HG03571 (cell line): ENCODE measurements at regions not wholly inside any gene's neighbourhood (a gene's known extent, or its start where the extent isn't known, plus 50 kb on each side); places are given as distances from the start of the nearest gene placed in this dataset.

Experiments
- ATAC-seq: cut with Tn5 transposase; IDR thresholded peaks from one replicate; pipeline ENCODE4 v1.9.1; 2021; ENCODE audit not compliant: unreplicated experiment

GRCh38 chr11:11081288-11081687, 223.4 kb upstream of the ZBED5 start:
- no peak for ATAC-seq

GRCh38 chr11:11078344-11079086, 220.7 kb upstream of the ZBED5 start:
- no peak for ATAC-seq

- no peak for ATAC-seq
Measured at GRCh38 chr11:11077898-11078297, 220.0 kb upstream of the ZBED5 start.

- ATAC-seq, result no peak
Measured at GRCh38 chr11:11076879-11077278, 219.0 kb upstream of the ZBED5 start.

DNA sequence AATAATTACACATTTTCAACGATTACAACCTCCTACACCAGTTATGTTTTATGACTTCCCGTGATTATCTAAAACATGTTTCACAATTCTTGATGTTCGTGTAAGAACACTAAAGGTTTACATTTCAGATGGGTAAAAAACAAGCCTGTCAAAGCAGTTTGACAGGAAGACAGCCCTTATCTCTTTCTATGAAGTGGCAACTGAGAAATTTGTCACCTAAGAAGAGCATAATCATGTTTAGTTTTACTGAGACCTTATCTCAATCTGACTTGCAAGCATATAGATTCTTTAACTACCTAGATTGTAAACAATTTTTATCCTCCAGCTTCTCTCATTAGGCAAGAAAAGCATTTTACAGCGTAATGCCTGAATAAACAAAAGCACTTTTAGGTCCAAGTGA, 218.4 kb upstream of the ZBED5 start:
- no peak for ATAC-seq

DNA sequence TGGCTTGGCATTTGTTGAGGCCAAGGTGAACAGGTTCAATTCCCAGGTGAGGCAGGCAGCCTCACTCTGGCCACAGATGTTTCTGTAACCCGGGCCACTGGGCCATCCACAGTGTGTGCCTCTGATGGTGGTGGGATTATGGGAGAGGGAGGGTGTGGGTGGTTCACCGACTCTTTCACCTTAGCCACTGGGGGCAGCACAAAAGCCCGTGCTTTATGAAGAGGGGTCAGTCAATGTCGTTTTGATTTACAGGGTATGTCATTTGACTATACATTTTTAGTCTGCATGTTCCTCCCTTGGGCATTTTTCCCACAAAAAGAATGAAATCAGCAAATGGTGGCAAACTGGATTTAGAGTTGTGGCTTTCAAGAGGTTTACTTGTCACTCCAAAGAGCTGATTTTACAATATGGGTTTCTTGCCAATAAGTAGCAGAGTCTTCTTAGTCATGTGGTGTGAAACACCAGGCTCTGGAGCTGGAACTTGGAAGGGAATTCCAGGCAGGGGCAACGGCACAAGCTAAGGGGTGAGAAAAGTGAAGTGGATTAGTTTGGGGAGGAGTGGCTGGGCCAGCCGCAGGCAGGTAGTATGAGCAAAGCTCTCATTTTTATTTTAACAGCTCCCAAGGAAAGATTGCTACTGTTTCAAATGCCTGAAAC, 217.8 kb upstream of the ZBED5 start:
- no peak for ATAC-seq

DNA sequence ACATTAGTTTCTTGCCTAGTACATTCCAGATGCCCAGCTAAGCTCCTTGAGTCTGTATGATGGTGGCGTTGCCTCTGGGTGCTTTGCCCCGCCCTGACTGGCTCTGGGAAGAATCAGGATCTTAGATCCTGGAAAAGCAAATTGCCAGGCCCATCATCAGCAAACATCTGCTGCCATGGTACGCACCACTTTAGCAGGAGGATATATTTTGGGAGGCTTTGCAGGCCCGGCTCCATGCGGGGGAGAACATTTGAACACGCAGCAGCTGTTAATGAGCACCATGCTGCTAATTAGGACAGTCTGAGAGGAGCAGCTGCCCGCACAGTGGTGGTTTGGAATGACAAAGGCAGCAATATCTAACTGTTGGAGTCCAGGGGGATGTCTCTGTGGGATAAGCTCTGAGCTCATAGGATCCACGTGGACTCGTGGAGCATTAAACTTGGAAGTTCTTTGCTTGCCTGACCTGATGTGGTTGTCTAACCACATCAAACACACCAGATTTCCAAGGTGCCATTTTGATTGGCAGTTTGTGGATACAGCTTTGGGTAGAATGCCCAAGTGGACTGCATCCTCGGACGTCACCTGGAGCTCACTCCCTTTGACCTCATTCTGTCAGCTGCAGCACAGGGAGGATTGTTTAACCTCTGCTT, 217.0 kb upstream of the ZBED5 start:
- no peak for ATAC-seq

DNA sequence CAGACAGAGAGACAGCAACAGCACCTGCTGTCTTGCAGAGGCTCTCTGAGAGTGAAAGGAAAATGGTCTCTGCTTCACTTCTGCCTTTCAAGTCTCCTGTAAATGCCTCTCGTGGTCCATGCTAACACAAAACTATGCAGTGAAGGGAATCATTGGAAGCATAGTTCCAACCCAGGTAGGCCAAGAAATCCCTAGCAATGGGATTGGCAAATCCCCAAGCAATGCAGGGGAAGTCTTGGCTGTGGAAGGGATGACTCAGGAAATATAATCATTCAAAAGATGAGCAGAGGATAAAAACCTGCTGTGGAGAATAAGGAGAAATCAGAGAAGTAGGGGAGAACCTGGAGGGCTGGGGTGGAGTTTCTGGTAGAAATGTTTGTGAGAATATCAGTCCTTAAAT, 216.1 kb upstream of the ZBED5 start:
- no peak for ATAC-seq

DNA sequence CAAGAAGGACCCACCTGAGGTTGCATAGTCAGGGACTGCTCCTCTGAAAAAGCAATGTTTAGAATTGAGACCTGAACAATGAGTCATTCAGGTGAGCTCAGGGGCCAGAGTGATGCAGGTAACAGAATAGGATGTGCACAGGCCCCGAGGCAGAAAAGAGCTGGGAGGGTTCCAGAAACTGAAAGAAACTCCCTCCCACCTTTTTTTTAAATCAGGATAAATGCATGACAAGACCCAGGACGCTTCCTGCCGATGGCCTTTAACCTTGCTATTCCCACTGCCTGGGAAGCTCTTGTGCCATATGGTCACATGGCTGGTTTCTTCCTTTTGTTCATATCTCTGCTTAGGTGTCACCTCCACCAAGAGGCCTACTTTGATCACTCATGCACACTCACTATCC, 214.2 kb upstream of the ZBED5 start:
- ATAC-seq, result no peak

DNA sequence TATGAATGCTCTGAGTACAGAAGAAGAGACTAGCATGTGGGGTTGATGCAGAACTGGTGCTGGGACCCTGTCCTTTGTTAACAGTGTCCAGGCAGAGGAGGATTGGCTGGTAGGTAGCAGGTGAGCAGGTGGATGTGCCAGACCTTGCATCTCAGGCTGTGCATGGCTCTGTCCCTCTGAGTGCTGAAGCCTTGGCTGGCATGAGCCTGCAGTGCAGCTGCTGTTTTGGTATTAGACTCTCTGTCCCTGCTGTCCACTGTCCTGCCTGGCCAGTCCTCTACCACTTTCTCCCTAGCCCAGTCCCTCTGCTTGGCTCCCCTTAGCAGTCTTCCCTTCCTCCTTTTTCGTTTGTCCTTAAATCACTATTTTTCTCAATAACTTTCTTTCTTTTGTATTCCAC, 213.6 kb upstream of the ZBED5 start:
- no peak for ATAC-seq

DNA sequence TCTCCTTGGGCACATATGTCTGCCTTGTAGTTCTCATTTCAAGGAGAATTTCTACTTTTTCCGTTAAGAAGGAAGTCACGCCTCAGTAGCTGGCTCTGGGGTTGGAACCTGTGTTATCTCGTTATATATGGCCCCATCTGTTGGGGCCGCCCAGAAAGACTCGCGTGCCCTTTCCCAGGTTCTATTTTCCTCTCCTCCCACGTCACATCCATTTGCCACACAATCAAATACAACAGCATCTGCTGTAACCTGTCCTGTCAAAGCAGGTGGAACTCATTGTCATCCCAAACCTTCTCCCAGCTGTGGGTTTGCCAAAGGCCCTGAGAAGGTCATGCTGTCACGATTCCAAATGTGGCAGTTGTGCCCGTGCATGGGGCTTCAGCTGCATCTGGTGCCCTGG, 213.1 kb upstream of the ZBED5 start:
- no peak for ATAC-seq

- ATAC-seq, result no peak
Measured at GRCh38 chr11:11069841-11070835, 212.3 kb upstream of the ZBED5 start.

DNA sequence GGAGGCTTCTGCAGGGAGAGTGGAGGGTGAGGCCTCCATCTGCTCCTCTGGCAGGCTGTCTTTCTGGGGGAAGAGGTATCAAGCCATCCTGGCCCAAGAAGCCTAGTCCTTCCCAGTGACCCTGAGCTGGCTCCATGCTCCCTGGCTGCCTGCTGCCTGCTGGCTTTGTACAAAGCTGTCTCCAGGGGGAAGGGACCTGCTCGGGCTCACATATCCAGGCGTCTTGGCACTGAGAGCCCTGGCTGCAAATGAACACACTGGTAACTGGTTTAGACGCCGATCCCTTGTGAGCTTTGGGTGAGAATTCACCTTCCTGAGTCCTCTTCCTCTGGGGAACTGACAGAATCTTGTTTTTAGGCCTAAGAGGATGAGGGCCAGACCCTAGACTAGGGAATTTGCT, 210.3 kb upstream of the ZBED5 start:
- no peak for ATAC-seq

DNA sequence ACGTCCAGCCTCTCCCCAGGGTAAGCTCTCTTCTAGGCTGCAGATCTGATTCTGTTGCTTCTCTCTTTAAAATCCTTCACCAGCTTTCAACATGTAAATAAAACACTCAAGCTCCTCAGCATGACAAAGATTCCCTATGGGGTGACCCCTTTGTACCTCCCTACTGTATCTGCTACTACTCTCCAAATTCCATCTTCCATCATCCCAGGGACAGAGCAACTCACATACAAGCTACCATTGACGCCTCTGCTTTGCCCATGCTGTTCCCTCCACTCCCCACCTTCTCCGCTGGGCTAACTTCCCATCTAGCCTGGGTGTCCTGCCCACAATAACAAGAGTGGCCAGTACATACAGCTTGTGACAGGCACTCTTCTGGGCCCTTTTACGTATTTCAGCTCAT, 207.5 kb upstream of the ZBED5 start:
- no peak for ATAC-seq

DNA sequence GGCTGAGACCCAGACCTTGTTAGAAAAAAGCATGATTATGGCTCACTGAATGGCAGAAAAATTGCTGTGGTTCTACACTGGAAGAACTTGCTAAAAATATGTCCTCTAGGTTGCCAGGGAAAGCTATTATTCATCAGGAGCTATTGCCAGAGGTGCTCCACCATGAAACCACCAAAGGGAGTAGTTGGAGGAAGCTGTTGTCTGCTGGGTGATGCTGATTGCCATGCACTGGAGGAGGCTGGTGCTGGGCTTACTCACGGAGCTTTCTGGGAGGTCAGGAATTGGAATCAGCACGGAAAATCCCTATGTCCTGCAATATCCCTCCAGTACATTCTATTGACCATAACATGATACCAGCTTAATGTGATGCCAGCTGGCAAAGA, 199.6 kb upstream of the ZBED5 start:
- no peak for ATAC-seq

DNA sequence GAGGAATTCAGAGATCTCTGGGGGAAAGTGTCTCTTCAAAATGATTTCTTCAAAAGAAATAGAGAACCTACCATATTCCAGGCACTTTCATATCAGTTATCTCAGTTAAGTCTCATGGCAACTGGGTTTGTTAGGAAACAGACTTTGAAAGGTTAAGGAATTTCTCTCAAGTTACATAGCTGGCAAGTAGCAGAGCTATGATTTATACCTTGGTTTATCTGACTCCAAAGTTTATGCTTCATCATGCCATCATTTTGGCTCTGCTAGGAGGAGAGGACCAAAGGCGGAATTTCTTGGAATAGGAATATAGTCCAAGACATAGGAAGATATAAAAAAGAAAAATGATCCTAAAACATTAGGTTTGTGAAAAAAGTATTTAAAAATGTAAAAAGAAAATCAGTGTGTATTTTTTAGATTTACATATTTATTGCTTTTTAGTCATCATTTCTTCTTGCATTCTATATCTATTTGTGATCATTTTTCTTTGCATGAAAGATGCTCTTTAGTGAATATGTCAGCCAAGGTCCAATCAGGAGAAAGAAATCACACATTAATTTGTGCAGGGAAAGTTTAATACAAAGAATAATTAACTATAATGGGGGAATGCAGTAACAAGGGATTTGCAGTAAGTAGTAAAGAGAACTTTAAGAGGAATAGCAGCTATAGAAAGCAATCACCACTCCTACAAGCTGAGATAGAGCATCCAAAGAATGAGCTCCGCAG, 199.1 kb upstream of the ZBED5 start:
- no peak for ATAC-seq

DNA sequence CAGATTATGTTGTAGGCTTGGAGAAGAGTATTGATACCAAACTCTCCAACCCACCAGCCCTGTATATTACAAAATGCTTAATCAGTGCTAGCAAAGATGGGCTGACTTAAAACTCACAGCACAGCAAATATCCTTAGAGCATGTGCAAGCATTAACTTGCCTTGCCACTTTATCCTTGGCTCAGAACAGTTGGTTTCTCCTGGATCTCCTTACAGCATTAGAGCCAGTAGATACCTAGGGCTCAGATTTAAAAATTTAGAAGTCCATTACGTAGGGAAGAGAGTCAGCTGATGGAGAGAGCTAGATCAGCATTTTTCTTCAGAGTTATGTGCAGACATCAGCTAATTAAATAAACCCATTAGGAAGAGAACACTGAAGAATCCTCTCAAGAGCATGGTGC, 198.5 kb upstream of the ZBED5 start:
- no peak for ATAC-seq

DNA sequence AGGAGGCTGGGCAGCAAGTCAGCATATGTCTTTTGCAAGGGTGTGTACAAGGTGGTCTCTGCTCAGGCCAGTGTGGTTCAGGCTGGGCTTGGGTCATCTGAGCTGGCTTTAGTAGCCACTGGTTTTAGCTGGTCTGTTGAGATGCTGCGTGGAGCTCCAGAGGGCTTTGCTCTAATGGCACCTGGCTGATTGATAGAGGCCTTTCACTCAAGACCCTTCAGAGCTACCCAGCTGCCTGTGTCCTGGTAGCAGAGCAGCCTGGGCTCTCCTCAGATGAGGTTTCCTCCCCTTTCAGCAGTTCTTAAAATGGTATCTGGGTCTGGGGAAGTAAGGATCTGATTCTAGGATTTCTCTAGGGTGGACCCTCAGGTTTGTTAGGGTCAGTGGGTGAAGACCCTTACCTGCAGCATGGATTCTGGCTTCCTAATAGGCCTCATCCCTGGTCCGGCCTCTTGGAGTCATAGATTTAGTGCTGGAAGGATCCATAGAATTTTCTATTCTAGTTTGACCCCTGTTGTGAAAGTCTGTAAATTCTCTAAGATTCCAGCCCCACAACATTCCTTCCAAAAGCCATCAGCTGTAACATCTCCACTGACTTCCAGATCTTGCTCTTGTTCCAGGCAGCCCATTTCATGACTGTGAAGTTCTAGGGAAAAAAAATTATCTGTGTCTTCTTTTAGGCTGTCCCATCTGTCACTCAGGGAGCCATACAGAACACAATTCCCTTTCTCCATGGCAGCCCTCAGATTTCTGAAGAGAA, 190.2 kb upstream of the ZBED5 start:
- ATAC-seq, result no peak

- ATAC-seq, result no peak
Measured at GRCh38 chr11:11046781-11047180, 188.9 kb upstream of the ZBED5 start.
